ENCODE measurements at regions not wholly inside any gene's neighbourhood (a gene's known extent, or its start where the extent isn't known, plus 50 kb on each side); places are given as distances from the start of the nearest gene placed in this dataset.

DNA sequence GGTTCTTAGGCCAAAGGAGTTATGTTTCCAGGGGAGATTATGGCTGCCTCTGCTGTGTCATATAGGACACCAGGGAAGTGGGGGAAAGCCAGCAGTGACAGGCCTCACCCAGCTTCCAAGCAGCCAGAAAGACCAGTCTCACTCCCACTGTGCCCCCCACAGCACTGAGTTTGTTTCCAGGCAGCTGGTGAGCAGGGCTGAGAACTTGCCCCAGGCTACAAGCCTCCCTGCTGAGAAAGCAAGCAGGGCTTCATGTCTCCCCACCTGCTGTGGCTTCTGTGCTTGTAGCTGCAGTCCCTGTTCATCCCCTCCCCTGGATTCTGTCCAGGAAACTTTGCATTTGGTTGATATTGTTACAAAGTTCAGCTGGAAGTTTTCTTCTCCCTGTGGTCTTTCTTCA lies 376.3 kb downstream of the PDCD6IP start:
- DNase-seq (ENCODE audit: low read depth), result no peak
- POLR2A ChIA-PET, result no interaction called here
- Histone ChIP-seq H3K27me3 (ENCODE audit: control insufficient read depth, insufficient read depth, low read length) (no peaks in the 10 kb centered on the region), H3K4me3 (ENCODE audit: low read depth, low read length) (no peak overlapping the region), H3K36me3 (ENCODE audit: control insufficient read depth, insufficient read depth, low read length) (no peaks in the 10 kb centered on the region)
- TF ChIP-seq, protein P1, sequence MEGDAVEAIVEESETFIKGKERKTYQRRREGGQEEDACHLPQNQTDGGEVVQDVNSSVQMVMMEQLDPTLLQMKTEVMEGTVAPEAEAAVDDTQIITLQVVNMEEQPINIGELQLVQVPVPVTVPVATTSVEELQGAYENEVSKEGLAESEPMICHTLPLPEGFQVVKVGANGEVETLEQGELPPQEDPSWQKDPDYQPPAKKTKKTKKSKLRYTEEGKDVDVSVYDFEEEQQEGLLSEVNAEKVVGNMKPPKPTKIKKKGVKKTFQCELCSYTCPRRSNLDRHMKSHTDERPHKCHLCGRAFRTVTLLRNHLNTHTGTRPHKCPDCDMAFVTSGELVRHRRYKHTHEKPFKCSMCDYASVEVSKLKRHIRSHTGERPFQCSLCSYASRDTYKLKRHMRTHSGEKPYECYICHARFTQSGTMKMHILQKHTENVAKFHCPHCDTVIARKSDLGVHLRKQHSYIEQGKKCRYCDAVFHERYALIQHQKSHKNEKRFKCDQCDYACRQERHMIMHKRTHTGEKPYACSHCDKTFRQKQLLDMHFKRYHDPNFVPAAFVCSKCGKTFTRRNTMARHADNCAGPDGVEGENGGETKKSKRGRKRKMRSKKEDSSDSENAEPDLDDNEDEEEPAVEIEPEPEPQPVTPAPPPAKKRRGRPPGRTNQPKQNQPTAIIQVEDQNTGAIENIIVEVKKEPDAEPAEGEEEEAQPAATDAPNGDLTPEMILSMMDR (IDR thresholded peaks at IDR 0.05; ENCODE audit: insufficient read depth, low read depth, low read length), result no peak
- CTCF ChIA-PET, result interaction anchor here (1.0 kb wide), 1 partner anchor 85 kb away, joined by 3 read pairs; no protein-coding TSS in a partner anchor

GRCh38 chr3:34175636-34176176 lies 377.3 kb downstream of the PDCD6IP start:
- Histone ChIP-seq H3K4me3 (ENCODE audit: low read depth, low read length) (no peak overlapping the region), H3K36me3 (ENCODE audit: control insufficient read depth, insufficient read depth, low read length) (no peaks in the 10 kb centered on the region), H3K27me3 (ENCODE audit: control insufficient read depth, insufficient read depth, low read length) (no peaks in the 10 kb centered on the region)
- CTCF ChIA-PET, result no interaction called here
- DNase-seq (ENCODE audit: low read depth), result no peak
- POLR2A ChIA-PET, result no interaction called here
- TF ChIP-seq, protein P1 (IDR thresholded peaks at IDR 0.05; ENCODE audit: insufficient read depth, low read depth, low read length), result no peak

- ChIA-PET CTCF (no interaction called here), POLR2A (no interaction called here)
- H3K4me3 ChIP-seq (ENCODE audit: low read depth, low read length), result no peak overlapping the region
- no peaks in the 10 kb centered on the region for H3K27me3 ChIP-seq (ENCODE audit: control insufficient read depth, insufficient read depth, low read length)
- TF ChIP-seq, protein P1 (IDR thresholded peaks at IDR 0.05; ENCODE audit: insufficient read depth, low read depth, low read length), result no peak
- H3K36me3 ChIP-seq (ENCODE audit: control insufficient read depth, insufficient read depth, low read length), result no peaks in the 10 kb centered on the region
- no peak for DNase-seq (ENCODE audit: low read depth)
These were observed 378.3 kb downstream of the PDCD6IP start for GRCh38 chr3:34176723-34177122.

- POLR2A ChIA-PET, result no interaction called here
- CTCF ChIA-PET, result no interaction called here
- no peak overlapping the region for H3K4me3 ChIP-seq (ENCODE audit: low read depth, low read length)
- TF ChIP-seq, protein P1 (IDR thresholded peaks at IDR 0.05; ENCODE audit: insufficient read depth, low read depth, low read length), result no peak
- H3K27me3 ChIP-seq (ENCODE audit: control insufficient read depth, insufficient read depth, low read length), result no peaks in the 10 kb centered on the region
- DNase-seq (ENCODE audit: low read depth), result no peak
- no peaks in the 10 kb centered on the region for H3K36me3 ChIP-seq (ENCODE audit: control insufficient read depth, insufficient read depth, low read length)
These were observed 380.0 kb downstream of the PDCD6IP start for GRCh38 chr3:34178415-34178814.

DNA sequence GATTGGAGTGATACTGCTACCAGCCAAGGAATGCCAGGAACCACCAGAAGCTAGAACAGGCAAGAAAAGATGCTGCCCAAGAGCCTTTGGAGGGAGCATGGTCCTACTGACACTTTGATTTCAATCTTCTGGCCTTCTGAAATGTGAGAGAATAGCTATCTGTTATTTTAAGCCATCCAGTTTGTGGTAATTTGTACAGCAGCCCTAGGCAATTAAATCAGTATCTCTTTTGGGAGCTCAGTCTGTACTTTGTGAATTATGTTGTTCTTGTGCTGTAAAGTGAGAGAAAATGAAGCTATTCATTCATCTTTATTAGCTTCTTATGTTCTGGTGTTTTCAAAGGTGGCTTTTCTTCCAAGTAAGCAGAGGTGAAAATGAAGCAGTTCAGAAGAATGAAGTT lies 381.3 kb downstream of the PDCD6IP start:
- TF ChIP-seq, protein P1 (IDR thresholded peaks at IDR 0.05; ENCODE audit: insufficient read depth, low read depth, low read length), result no peak
- H3K36me3 ChIP-seq (ENCODE audit: control insufficient read depth, insufficient read depth, low read length), result no peaks in the 10 kb centered on the region
- no peak for DNase-seq (ENCODE audit: low read depth)
- ChIA-PET CTCF (no interaction called here), POLR2A (no interaction called here)
- no peaks in the 10 kb centered on the region for H3K27me3 ChIP-seq (ENCODE audit: control insufficient read depth, insufficient read depth, low read length)
- no peak overlapping the region for H3K4me3 ChIP-seq (ENCODE audit: low read depth, low read length)

Measured in BJ (cell line).